Uterus (tissue), 3 donors: ENCODE measurements at regions not wholly inside any gene's neighbourhood (a gene's known extent, or its start where the extent isn't known, plus 50 kb on each side); places are given as distances from the start of the nearest gene placed in this dataset.

Source experiments
- DNase-seq, 2 donors: peaks; one replicate each; pipeline ENCODE4 v3.0.0-alpha.2; 2019 to 2020
- H3K27ac ChIP-seq, 2 donors: fragments of 200-600 bp; sonication (generic); 1 replicate in 1 of 2; 2 replicates in 1 of 2; pipeline ENCODE4 v1.5.1; 2016 to 2018
- H3K27me3 ChIP-seq, 2 donors: fragments of 200-600 bp; sonication (generic); one replicate each; pipeline ENCODE4 v1.5.1; 2018 to 2019; ENCODE audit warnings: control low read depth in 1 of 2
- H3K36me3 ChIP-seq, 2 donors: fragments of 200-600 bp; sonication (generic); one replicate each; pipeline ENCODE4 v1.5.1; 2019; ENCODE audit warnings: control low read depth in 1 of 2
- H3K4me1 ChIP-seq, 2 donors: fragments of 200-600 bp; sonication (generic); one replicate each; pipeline ENCODE4 v1.5.1; 2018 to 2019; ENCODE audit warnings: control low read depth in 1 of 2
- H3K4me3 ChIP-seq, 2 donors: fragments of 200-600 bp; sonication (generic); 1 replicate in 1 of 2; 2 replicates in 1 of 2; pipeline ENCODE4 v1.5.1; 2018 to 2019; ENCODE audit warnings: mild to moderate bottlenecking in 1 of 2
- H3K9me3 ChIP-seq, 2 donors: fragments of 200-600 bp; sonication (generic); one replicate each; pipeline ENCODE4 v1.5.1; 2019; ENCODE audit warnings: control low read depth in 1 of 2
- POLR2A ChIP-seq, 2 donors: fragments of 450-650 bp; IDR thresholded peaks; one replicate each; pipeline ENCODE4 v1.6.1; 2016; ENCODE audit warnings: antibody characterized with exemption in 2 of 2, mild to moderate bottlenecking in 1 of 2, moderate library complexity in 1 of 2
- intact Hi-C: fragments of 100-400 bp; cut with DNase I; formaldehyde crosslinking; loops from one replicate; pipeline ENCODE4 v1.15.1; 2023; ENCODE audit warnings: low total_unique reads
- TF ChIP-seq, protein P1 (sequence below), 4 experiments: fragments of 200-600 bp in 2 of 4; fragments of 450-650 bp in 2 of 4; sonication (generic) in 2 of 4; IDR thresholded peaks; one replicate each; pipeline ENCODE4 v1.5.1; 2016 to 2019; ENCODE audit warnings: antibody characterized with exemption in 4 of 4, mild to moderate bottlenecking in 2 of 4, moderate library complexity in 1 of 4
- donor health status: DM: yes; HTN: yes; CAD: no.

DNA sequence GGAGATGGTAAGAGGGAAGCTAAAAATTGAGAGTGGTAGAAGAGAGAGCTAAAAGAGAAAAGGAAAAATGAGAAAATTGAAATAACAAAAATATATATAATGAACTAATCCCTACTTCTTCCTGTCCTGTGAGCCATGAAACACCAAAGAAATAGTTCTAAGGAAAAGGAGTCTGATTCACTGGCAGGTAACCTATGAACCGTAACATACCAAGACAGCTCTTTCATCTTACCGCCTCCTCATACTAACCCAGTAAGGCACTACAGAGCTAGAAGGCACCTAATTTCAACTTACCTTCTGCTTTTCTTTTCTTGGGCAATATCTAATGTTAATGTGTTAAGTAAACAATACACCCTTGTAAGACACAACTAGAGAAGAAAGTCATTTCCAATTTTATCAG is 297.7 kb upstream of the DIAPH2 start:
- Histone ChIP-seq H3K4me3 (no peak overlapping the region), H3K27ac (no peak overlapping the region), H3K9me3 (no peaks in the 10 kb centered on the region), H3K4me1 (no peaks in the 10 kb centered on the region), H3K27me3 (no peaks in the 10 kb centered on the region), H3K36me3 (no peaks in the 10 kb centered on the region)
- DNase-seq, result no peak
- no peak for TF ChIP-seq POLR2A (IDR thresholded peaks at IDR 0.05)
- TF ChIP-seq, protein P1, sequence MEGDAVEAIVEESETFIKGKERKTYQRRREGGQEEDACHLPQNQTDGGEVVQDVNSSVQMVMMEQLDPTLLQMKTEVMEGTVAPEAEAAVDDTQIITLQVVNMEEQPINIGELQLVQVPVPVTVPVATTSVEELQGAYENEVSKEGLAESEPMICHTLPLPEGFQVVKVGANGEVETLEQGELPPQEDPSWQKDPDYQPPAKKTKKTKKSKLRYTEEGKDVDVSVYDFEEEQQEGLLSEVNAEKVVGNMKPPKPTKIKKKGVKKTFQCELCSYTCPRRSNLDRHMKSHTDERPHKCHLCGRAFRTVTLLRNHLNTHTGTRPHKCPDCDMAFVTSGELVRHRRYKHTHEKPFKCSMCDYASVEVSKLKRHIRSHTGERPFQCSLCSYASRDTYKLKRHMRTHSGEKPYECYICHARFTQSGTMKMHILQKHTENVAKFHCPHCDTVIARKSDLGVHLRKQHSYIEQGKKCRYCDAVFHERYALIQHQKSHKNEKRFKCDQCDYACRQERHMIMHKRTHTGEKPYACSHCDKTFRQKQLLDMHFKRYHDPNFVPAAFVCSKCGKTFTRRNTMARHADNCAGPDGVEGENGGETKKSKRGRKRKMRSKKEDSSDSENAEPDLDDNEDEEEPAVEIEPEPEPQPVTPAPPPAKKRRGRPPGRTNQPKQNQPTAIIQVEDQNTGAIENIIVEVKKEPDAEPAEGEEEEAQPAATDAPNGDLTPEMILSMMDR (IDR thresholded peaks at IDR 0.05), result no peak
- intact Hi-C loops, result no loop called here

DNA sequence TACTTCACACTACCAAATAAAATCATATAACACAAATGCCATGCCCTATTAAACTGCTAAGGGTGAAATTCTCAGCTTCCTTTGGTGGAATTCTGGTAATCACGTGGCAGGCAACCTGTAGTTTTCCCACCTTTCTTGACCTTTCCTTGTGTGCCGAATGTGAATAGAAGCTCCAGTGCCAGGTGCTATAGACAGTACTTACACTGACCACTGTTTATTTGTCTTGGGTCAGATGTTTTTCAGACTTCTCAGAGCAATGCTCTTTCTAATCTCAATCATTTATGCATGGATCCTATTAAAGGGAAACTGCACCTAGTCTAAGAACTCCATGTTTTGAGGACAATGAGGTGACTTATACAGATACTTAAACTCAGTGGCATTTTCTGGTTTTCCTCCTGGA is 296.8 kb upstream of the DIAPH2 start:
- H3K4me1 ChIP-seq, result no peaks in the 10 kb centered on the region
- TF ChIP-seq, protein P1 (IDR thresholded peaks at IDR 0.05), result no peak
- TF ChIP-seq POLR2A (IDR thresholded peaks at IDR 0.05), result no peak
- no peaks in the 10 kb centered on the region for H3K9me3 ChIP-seq
- H3K27me3 ChIP-seq, result no peaks in the 10 kb centered on the region
- no peak for DNase-seq
- intact Hi-C loops, result no loop called here
- no peak overlapping the region for H3K4me3 ChIP-seq
- no peaks in the 10 kb centered on the region for H3K36me3 ChIP-seq
- H3K27ac ChIP-seq, result no peak overlapping the region

DNA sequence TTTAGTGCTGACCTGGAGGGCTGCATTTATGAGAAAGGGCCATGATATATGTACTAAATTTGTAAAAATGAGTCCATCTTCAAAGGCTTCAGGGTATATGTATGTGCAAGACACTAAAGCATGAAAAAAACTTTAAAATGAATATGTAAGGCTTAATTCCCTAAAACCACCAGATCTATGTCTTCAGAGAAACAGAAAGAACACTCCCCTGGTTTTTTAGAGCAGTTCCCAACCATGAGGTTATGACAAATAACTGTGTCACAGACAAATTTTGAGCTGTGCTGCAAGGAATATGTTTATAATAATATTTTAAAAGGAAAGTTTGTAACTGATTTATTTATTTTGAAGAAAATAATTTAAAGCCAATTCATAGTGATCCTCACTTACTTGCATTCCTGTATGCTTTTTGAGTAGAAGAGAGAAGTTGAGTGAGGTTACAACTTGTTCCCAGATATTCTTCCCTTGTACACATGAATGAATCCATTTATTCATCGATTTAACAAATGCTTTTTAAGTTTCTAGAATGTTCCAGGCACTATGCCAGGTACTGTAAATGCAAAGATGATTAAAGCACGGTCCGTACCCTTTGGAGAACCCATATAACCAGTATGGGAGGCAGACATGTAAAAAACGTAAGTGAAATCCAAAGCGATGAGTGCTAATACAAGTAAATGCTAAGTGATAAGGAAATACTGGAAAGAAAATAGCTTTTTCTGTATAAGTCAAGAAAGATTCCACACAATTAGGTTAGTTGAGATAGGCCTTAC is 295.2 kb upstream of the DIAPH2 start:
- Histone ChIP-seq H3K9me3 (no peaks in the 10 kb centered on the region), H3K27ac (no peak overlapping the region), H3K4me3 (no peak overlapping the region), H3K4me1 (no peaks in the 10 kb centered on the region), H3K27me3 (no peaks in the 10 kb centered on the region), H3K36me3 (no peaks in the 10 kb centered on the region)
- intact Hi-C loops, result no loop called here
- no peak for DNase-seq
- TF ChIP-seq, protein P1 (IDR thresholded peaks at IDR 0.05), result no peak
- TF ChIP-seq POLR2A (IDR thresholded peaks at IDR 0.05), result no peak

DNA sequence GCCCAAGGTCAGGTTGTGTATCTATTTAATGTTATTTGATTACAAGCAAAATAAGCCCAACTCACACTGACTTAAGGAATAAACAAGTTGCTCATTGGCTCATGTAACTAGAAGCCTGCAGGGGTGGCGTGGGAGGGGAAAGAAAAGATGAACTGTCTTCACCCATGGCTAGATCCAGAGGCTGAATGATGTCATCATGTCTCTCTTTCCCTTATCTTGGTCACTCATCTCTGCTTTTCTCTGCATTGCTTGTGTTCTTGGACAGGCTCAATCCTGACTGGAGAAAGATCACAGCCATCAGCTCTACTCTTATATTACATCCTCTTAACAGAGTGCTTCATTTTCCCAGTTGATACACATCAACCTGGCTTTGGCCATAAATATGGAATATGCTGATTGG is 290.0 kb upstream of the DIAPH2 start:
- TF ChIP-seq, protein P1 (IDR thresholded peaks at IDR 0.05), result no peak
- no peak for TF ChIP-seq POLR2A (IDR thresholded peaks at IDR 0.05)
- no peak overlapping the region for H3K4me3 ChIP-seq

DNA sequence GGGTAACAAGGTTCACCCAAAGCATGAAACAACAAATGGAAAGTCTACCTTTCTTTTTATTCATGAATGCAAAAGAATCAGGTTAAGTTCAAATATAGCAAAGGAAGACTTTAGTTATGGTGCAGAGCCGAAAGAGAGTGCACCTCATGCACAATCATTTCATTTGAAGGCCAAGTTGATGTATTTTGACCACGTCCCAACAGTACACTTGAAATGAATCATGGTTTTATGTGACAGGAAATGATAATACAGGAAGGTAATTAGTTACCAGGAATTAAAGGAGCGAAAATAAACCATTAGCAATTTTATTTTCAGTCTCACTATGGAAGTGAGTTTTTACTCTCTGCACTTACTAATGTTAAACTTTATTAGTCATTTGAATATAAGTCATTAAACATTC is 281.2 kb upstream of the DIAPH2 start:
- Histone ChIP-seq H3K9me3 (no peaks in the 10 kb centered on the region), H3K27ac (no peak overlapping the region), H3K4me3 (no peak overlapping the region), H3K4me1 (no peaks in the 10 kb centered on the region), H3K36me3 (no peaks in the 10 kb centered on the region), H3K27me3 (no peaks in the 10 kb centered on the region)
- DNase-seq, result no peak
- TF ChIP-seq, protein P1 (IDR thresholded peaks at IDR 0.05), result no peak
- intact Hi-C loops, result no loop called here

More for the DNA sequence above, 290.0 kb upstream of the DIAPH2 start:
- H3K9me3 ChIP-seq, result no peaks in the 10 kb centered on the region
- no peaks in the 10 kb centered on the region for H3K27me3 ChIP-seq
- DNase-seq, result no peak
- no peak overlapping the region for H3K27ac ChIP-seq
- H3K4me1 ChIP-seq, result no peaks in the 10 kb centered on the region
- intact Hi-C loops, result no loop called here
- H3K36me3 ChIP-seq, result no peaks in the 10 kb centered on the region
